Progenitor cell of endocrine pancreas (in vitro differentiated cells): ENCODE measurements at regions not wholly inside any gene's neighbourhood (a gene's known extent, or its start where the extent isn't known, plus 50 kb on each side); places are given as distances from the start of the nearest gene placed in this dataset.
"Not testable (repeated sequence)": the region's sequence is repeated elsewhere in the genome, so short reads cannot be mapped to it uniquely, and the experiment has no call there.

ENCODE experiments used
- DNase-seq: peaks from one replicate; pipeline ENCODE4 v3.0.0; 2021; ENCODE audit warnings: low spot score; ENCODE audit not compliant: unreplicated experiment
- H3K27ac Mint-ChIP-seq: 2 replicates; pipeline ENCODE4 v1.8.0; 2021; ENCODE audit warnings: mild to moderate bottlenecking, moderate library complexity, mixed read lengths
- H3K27me3 Mint-ChIP-seq: 2 replicates; pipeline ENCODE4 v1.8.0; 2021; ENCODE audit warnings: mixed read lengths
- H3K36me3 Mint-ChIP-seq: 2 replicates; pipeline ENCODE4 v1.8.0; 2022; ENCODE audit warnings: mixed read lengths; ENCODE audit not compliant: insufficient read depth
- H3K4me1 Mint-ChIP-seq: 2 replicates; pipeline ENCODE4 v1.8.0; 2021; ENCODE audit warnings: low read depth, mixed read lengths
- H3K4me3 Mint-ChIP-seq: 2 replicates; pipeline ENCODE4 v1.8.0; 2021; ENCODE audit warnings: low read depth, mild to moderate bottlenecking, moderate library complexity, mixed read lengths
- H3K9me3 Mint-ChIP-seq: 2 replicates; pipeline ENCODE4 v1.8.0; 2021; ENCODE audit warnings: low read depth, mixed read lengths
- TF ChIP-seq, protein P1 (sequence below): fragments of 200-600 bp; sonication (generic); IDR thresholded peaks from one replicate; pipeline ENCODE4 v1.5.0; 2021; ENCODE audit warnings: antibody characterized with exemption, mild to moderate bottlenecking; ENCODE audit not compliant: unreplicated experiment

DNA sequence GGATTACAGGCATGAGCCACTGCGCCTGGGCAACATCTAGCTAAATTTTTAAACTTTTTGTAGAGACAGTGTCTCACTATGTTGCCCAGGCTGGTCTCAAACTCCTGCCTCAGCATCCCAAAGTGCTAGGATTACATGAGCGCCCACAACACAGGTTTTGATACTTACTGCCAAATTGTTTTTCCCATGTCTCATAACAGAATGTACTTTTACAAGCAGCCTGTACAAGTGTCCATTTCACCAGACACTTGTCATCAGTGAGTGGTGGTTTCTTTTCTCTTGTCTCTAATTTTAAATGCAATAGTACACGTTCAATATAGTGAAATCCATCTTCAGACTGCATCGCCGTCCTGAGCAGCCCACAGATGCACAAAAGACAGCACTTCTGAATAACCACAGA, 116.4 kb upstream of the LYZL2 start:
- TF ChIP-seq, protein P1, sequence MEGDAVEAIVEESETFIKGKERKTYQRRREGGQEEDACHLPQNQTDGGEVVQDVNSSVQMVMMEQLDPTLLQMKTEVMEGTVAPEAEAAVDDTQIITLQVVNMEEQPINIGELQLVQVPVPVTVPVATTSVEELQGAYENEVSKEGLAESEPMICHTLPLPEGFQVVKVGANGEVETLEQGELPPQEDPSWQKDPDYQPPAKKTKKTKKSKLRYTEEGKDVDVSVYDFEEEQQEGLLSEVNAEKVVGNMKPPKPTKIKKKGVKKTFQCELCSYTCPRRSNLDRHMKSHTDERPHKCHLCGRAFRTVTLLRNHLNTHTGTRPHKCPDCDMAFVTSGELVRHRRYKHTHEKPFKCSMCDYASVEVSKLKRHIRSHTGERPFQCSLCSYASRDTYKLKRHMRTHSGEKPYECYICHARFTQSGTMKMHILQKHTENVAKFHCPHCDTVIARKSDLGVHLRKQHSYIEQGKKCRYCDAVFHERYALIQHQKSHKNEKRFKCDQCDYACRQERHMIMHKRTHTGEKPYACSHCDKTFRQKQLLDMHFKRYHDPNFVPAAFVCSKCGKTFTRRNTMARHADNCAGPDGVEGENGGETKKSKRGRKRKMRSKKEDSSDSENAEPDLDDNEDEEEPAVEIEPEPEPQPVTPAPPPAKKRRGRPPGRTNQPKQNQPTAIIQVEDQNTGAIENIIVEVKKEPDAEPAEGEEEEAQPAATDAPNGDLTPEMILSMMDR = no peak
- peaks cover 2% of the 10 kb centered on the region for H3K4me1 Mint-ChIP-seq
- no peaks in the 10 kb centered on the region for H3K9me3 Mint-ChIP-seq
- peaks cover 24% of the 10 kb centered on the region for H3K27me3 Mint-ChIP-seq
- no peak overlapping the region for H3K27ac Mint-ChIP-seq
- no peak for DNase-seq
- H3K36me3 Mint-ChIP-seq = no peaks in the 10 kb centered on the region
- H3K4me3 Mint-ChIP-seq = no peak overlapping the region

DNA sequence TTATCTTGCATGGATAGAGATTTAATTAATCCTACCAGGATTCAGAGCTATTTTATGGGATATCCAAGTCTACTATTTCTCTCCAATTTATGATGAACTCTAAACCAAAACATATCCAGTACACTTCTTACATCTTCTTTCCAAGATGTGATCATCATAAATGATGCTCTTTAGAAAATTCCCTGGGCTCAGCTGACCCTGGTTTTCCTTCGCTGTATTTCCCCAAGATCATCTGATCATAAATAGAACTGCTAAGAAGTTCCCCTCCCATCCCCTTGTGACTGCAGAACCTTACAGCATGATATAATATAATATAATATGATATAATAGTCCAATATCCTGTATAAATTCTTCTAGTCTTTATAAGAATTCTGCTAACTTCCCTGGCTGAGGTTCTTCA, 114.6 kb upstream of the LYZL2 start:
- Mint-ChIP-seq H3K27ac (no peak overlapping the region), H3K9me3 (no peaks in the 10 kb centered on the region), H3K36me3 (no peaks in the 10 kb centered on the region), H3K27me3 (peaks cover 10% of the 10 kb centered on the region), H3K4me1 (peaks cover 2% of the 10 kb centered on the region), H3K4me3 (no peak overlapping the region)
- TF ChIP-seq, protein P1 = no peak
- DNase-seq = no peak

DNA sequence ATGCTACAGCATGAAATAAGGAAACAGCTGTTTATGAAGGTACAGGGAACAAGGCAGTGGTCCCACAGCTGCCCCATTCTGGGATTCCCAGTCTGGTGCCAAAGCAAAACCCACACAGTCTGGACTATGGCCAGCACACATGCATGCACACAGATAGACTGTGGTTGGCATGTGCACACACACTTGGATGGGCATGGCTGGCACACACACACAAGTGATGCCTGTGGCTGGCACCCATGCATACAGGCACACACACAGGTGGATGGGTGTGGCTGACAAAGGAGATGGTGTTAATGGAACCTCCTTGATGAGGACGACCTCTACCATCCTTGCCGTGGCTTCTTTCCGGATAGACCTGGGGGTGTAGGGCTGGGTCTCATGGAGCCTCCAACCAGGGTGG, 114.0 kb upstream of the LYZL2 start:
- no peaks in the 10 kb centered on the region for H3K36me3 Mint-ChIP-seq
- no peak for DNase-seq
- peaks cover 2% of the 10 kb centered on the region for H3K4me1 Mint-ChIP-seq
- TF ChIP-seq, protein P1 = no peak
- H3K27ac Mint-ChIP-seq = no peak overlapping the region
- H3K4me3 Mint-ChIP-seq = no peak overlapping the region
- H3K27me3 Mint-ChIP-seq = peaks cover 10% of the 10 kb centered on the region
- H3K9me3 Mint-ChIP-seq = no peaks in the 10 kb centered on the region

DNA sequence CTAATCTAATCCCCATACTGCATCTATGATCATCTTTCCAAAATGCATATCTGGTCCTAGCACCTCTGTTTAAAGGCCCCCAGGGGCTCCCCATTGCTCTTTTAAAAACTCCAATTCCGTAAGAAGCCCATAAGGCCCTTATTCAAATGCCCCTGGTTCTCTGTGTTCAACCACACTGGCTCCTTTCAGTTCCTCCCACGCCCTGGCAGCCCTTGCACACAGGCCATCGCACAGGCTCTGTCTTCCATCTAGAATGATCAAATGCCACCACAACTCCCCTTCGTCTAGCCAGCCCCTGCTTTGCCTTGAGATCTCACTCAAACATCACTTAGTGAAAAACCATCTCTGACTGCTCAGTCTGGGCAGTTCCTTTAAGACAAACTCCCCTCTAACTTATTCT, 112.9 kb upstream of the LYZL2 start:
- H3K9me3 Mint-ChIP-seq = no peaks in the 10 kb centered on the region
- no peaks in the 10 kb centered on the region for H3K36me3 Mint-ChIP-seq
- no peaks in the 10 kb centered on the region for H3K4me1 Mint-ChIP-seq
- H3K27ac Mint-ChIP-seq = no peak overlapping the region
- DNase-seq = no peak
- peaks cover 8% of the 10 kb centered on the region for H3K27me3 Mint-ChIP-seq
- TF ChIP-seq, protein P1 = no peak
- no peak overlapping the region for H3K4me3 Mint-ChIP-seq

DNA sequence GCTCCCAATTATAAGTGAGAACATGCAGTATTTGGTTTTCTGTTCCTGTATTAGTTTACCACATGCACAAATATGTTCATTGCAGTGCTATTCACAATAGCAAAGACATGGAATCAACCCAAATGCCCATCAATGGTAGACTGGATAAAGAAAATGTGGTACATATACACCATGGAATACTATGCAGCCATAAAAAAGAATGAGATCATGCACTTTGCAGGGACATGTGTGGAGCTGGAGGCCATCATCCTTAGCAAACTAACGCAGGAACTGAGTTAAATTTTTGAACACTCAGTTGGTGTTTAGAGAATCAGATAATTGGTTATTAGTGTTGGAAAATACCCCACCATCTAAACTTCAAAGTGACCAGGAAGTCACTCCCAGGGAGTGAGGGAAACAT, 111.2 kb upstream of the LYZL2 start:
- not testable (repeated sequence) for H3K4me1 Mint-ChIP-seq, H3K27me3 Mint-ChIP-seq, H3K36me3 Mint-ChIP-seq, H3K27ac Mint-ChIP-seq, H3K4me3 Mint-ChIP-seq, DNase-seq, H3K9me3 Mint-ChIP-seq

DNA sequence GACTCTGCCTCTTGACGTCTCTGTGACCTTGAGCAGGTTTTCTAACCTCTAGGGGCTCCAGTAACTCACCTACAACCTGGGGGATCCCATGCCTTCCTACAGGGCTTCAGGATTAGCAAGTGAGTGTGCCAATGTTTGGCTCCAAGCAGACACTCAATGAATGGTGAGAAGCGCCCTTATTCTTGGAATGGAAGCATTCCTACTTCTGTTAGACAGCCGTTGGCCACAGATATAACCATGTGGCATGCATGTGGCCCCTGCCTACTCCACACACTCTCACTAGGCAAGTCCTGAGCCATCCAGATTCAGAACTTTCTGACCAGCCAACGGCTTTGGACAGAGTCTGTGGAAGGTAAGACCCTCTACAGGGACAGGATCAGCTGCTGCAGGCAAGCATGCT, 108.9 kb upstream of the LYZL2 start:
- DNase-seq = no peak
- H3K9me3 Mint-ChIP-seq = no peaks in the 10 kb centered on the region
- H3K4me3 Mint-ChIP-seq = no peak overlapping the region
- H3K27ac Mint-ChIP-seq = no peak overlapping the region
- no peaks in the 10 kb centered on the region for H3K36me3 Mint-ChIP-seq
- peaks cover 9% of the 10 kb centered on the region for H3K27me3 Mint-ChIP-seq
- TF ChIP-seq, protein P1 = no peak
- H3K4me1 Mint-ChIP-seq = no peaks in the 10 kb centered on the region
